Endodermal cell (in vitro differentiated cells): ENCODE measurements at regions not wholly inside any gene's neighbourhood (a gene's known extent, or its start where the extent isn't known, plus 50 kb on each side); places are given as distances from the start of the nearest gene placed in this dataset.

Source experiments
- DNase-seq: peaks from one replicate; pipeline ENCODE4 v3.0.0-alpha.2; 2017
- H3K27ac ChIP-seq: 2 replicates; pipeline ENCODE4 v1.5.1; 2013; ENCODE audit warnings: mild to moderate bottlenecking, low read depth, low read length, moderate library complexity
- H3K27me3 ChIP-seq: 2 replicates; pipeline ENCODE4 v1.6.1; 2013; ENCODE audit warnings: mild to moderate bottlenecking, low read length, moderate library complexity; ENCODE audit not compliant: insufficient read depth, control insufficient read depth, poor library complexity, severe bottlenecking
- H3K36me3 ChIP-seq: 2 replicates; pipeline ENCODE4 v1.7.0; 2013; ENCODE audit warnings: mild to moderate bottlenecking, low read length, moderate library complexity; ENCODE audit not compliant: control insufficient read depth, insufficient read depth
- H3K4me1 ChIP-seq: one replicate; pipeline ENCODE4 v1.7.0; 2013; ENCODE audit warnings: low read length; ENCODE audit not compliant: control insufficient read depth, insufficient read depth
- H3K4me3 ChIP-seq: 2 replicates; pipeline ENCODE4 v1.5.1; 2013; ENCODE audit warnings: mild to moderate bottlenecking, low read length, moderate library complexity
- H3K9ac ChIP-seq: 2 replicates; pipeline ENCODE4 v1.6.1; 2013; ENCODE audit warnings: mild to moderate bottlenecking, low read length, moderate library complexity; ENCODE audit not compliant: poor library complexity, severe bottlenecking; ENCODE audit errors: extremely low read depth
- H3K9me3 ChIP-seq: 2 replicates; pipeline ENCODE4 v1.6.1; 2013; ENCODE audit warnings: mild to moderate bottlenecking, low read length, moderate library complexity; ENCODE audit not compliant: control insufficient read depth
- H3K27ac Mint-ChIP-seq: 2 replicates; pipeline ENCODE4 v1.8.0; 2020; ENCODE audit warnings: mixed read lengths
- H3K27me3 Mint-ChIP-seq: 2 replicates; pipeline ENCODE4 v1.8.0; 2021; ENCODE audit warnings: mild to moderate bottlenecking, mixed read lengths; ENCODE audit not compliant: insufficient read depth
- H3K36me3 Mint-ChIP-seq: 2 replicates; pipeline ENCODE4 v1.8.0; 2020; ENCODE audit warnings: low read depth, mixed read lengths
- H3K4me1 Mint-ChIP-seq: 2 replicates; pipeline ENCODE4 v1.8.0; 2020; ENCODE audit warnings: mixed read lengths
- H3K4me3 Mint-ChIP-seq: 2 replicates; pipeline ENCODE4 v1.8.0; 2020; ENCODE audit warnings: mild to moderate bottlenecking, moderate library complexity, mixed read lengths
- H3K9me3 Mint-ChIP-seq: 2 replicates; pipeline ENCODE4 v1.8.0; 2020; ENCODE audit warnings: mild to moderate bottlenecking, mixed read lengths
- CTCF ChIP-seq: fragments of 200-600 bp; sonication (generic); conservative IDR thresholded peaks from 2 replicates; pipeline ENCODE4 v1.5.0; 2021; ENCODE audit warnings: antibody characterized with exemption, mild to moderate bottlenecking
- WGBS, 2 experiments: methylation state at CpG; one replicate each; pipeline versions ENCODE4 v1.1.5 to v1.1.7; 2013; ENCODE audit warnings: missing lambda C conversion rate in 2 of 2, mixed read lengths in 1 of 2; ENCODE audit not compliant: insufficient coverage in 1 of 2, insufficient read length in 1 of 2; 5-methylcytosine and 5-hydroxymethylcytosine counted together

- H3K27ac ChIP-seq, result no peak overlapping the region
- H3K36me3 Mint-ChIP-seq, result no peaks in the 10 kb centered on the region
- no peak for DNase-seq
- H3K27me3 ChIP-seq, result no peaks in the 10 kb centered on the region
- H3K9me3 Mint-ChIP-seq, result no peaks in the 10 kb centered on the region
- WGBS, 2 experiments, result 88 to 91% methylated on average over 11 to 14 of the region's 14 CpGs
- no peaks in the 10 kb centered on the region for H3K27me3 Mint-ChIP-seq
- TF ChIP-seq CTCF, result no peak
- H3K4me1 Mint-ChIP-seq, result no peaks in the 10 kb centered on the region
- H3K9me3 ChIP-seq, result no peaks in the 10 kb centered on the region
- no peak overlapping the region for H3K4me3 ChIP-seq
- no peaks in the 10 kb centered on the region for H3K4me1 ChIP-seq
- H3K27ac Mint-ChIP-seq, result no peak overlapping the region
- H3K4me3 Mint-ChIP-seq, result no peak overlapping the region
- no peak overlapping the region for H3K9ac ChIP-seq
- no peaks in the 10 kb centered on the region for H3K36me3 ChIP-seq
These were observed 70.9 kb upstream of the PPP1R26 start for GRCh38 chr9:135408476-135409254.

GRCh38 chr9:135409286-135410200 is 70.0 kb upstream of the PPP1R26 start:
- H3K36me3 ChIP-seq, result no peaks in the 10 kb centered on the region
- Mint-ChIP-seq H3K27me3 (no peaks in the 10 kb centered on the region), H3K27ac (no peak overlapping the region), H3K36me3 (no peaks in the 10 kb centered on the region), H3K9me3 (no peaks in the 10 kb centered on the region), H3K4me1 (no peaks in the 10 kb centered on the region), H3K4me3 (no peak overlapping the region)
- H3K4me1 ChIP-seq, result no peaks in the 10 kb centered on the region
- H3K4me3 ChIP-seq, result no peak overlapping the region
- TF ChIP-seq CTCF, result no peak
- no peak overlapping the region for H3K27ac ChIP-seq
- H3K9ac ChIP-seq, result no peak overlapping the region
- DNase-seq, result peak; percentile 33
- H3K9me3 ChIP-seq, result no peaks in the 10 kb centered on the region
- 90 to 94% methylated on average over 10 to 30 of the region's 30 CpGs for WGBS, 2 experiments
- H3K27me3 ChIP-seq, result no peaks in the 10 kb centered on the region

- H3K4me1 Mint-ChIP-seq, result no peaks in the 10 kb centered on the region
- no peak overlapping the region for H3K4me3 Mint-ChIP-seq
- Histone ChIP-seq H3K9me3 (no peaks in the 10 kb centered on the region), H3K36me3 (no peaks in the 10 kb centered on the region), H3K27ac (no peak overlapping the region), H3K4me3 (no peak overlapping the region), H3K4me1 (no peaks in the 10 kb centered on the region), H3K27me3 (no peaks in the 10 kb centered on the region), H3K9ac (no peak overlapping the region)
- TF ChIP-seq CTCF, result no peak
- H3K27ac Mint-ChIP-seq, result no peak overlapping the region
- H3K9me3 Mint-ChIP-seq, result no peaks in the 10 kb centered on the region
- 85 to 100% methylated on average over 5 to 7 of the region's 7 CpGs for WGBS, 2 experiments
- H3K27me3 Mint-ChIP-seq, result no peaks in the 10 kb centered on the region
- H3K36me3 Mint-ChIP-seq, result no peaks in the 10 kb centered on the region
- no peak for DNase-seq
These were observed 69.2 kb upstream of the PPP1R26 start for GRCh38 chr9:135410421-135410820.
